ENCODE measurements at regions not wholly inside any gene's neighbourhood (a gene's known extent, or its start where the extent isn't known, plus 50 kb on each side); places are given as distances from the start of the nearest gene placed in this dataset.
"Not testable (repeated sequence)": the region's sequence is repeated elsewhere in the genome, so short reads cannot be mapped to it uniquely, and the experiment has no call there.

DNA sequence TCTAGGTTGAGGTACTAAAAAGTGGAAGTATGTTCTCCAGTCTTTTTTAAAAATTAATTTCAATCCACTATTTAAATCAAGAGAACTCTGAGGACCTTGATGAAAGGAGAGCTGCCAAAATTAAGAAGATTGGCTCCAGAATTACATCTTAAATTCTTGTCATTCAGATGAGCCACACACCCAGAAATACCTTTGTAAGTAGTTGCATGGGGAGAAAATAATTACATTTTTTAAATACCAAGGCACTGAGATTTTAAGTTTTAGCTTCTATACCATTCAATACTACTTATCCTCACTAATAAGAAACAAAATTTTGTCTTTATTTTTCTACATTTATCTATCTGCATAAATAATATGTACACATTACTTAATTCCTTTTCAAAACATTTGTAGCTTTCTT, 1132.8 kb downstream of the OTOL1 start:
- CTCF ChIA-PET, result no interaction called here
- H3K27me3 ChIP-seq (ENCODE audit: control insufficient read depth, insufficient read depth, low read length), result no peaks in the 10 kb centered on the region
- POLR2A ChIA-PET, result interaction anchor here (0.6 kb wide), 1 partner anchor 104 kb away, joined by 6 read pairs; no protein-coding TSS in a partner anchor
- no peaks in the 10 kb centered on the region for H3K9me3 ChIP-seq (ENCODE audit: control insufficient read depth, insufficient read depth, low read length)
- H3K27ac ChIP-seq (ENCODE audit: low read depth, low read length), result no peak overlapping the region
- no peak overlapping the region for H3K4me3 ChIP-seq (ENCODE audit: low read depth, low read length)
- TF ChIP-seq, protein P1, sequence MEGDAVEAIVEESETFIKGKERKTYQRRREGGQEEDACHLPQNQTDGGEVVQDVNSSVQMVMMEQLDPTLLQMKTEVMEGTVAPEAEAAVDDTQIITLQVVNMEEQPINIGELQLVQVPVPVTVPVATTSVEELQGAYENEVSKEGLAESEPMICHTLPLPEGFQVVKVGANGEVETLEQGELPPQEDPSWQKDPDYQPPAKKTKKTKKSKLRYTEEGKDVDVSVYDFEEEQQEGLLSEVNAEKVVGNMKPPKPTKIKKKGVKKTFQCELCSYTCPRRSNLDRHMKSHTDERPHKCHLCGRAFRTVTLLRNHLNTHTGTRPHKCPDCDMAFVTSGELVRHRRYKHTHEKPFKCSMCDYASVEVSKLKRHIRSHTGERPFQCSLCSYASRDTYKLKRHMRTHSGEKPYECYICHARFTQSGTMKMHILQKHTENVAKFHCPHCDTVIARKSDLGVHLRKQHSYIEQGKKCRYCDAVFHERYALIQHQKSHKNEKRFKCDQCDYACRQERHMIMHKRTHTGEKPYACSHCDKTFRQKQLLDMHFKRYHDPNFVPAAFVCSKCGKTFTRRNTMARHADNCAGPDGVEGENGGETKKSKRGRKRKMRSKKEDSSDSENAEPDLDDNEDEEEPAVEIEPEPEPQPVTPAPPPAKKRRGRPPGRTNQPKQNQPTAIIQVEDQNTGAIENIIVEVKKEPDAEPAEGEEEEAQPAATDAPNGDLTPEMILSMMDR (IDR thresholded peaks at IDR 0.05; ENCODE audit: low read depth, low read length), result no peak
- no peak for DNase-seq (ENCODE audit: low read depth, low spot score)

DNA sequence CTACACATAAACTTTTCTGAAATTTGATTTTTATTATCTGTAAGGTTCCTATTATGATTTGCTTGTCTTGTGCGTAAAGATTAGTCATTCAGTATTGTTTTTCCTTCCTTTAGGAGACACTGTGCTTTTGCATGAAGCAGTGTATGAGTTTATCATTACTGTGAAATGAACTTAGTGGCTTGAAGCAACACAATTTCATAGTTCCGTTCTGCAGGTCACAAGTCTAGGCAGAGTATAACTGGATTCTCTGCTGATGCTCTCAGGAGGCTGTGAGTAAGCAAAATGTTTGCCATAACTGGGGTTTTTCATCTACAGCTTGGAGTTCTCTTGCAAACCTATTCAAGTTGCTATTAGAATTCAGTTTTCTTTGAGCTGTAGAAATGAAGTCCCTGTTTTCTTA, 1136.1 kb downstream of the OTOL1 start:
- Histone ChIP-seq H3K9me3 (ENCODE audit: control insufficient read depth, insufficient read depth, low read length) (no peaks in the 10 kb centered on the region; the same call in 1 of the 2 replicates), H3K4me3 (ENCODE audit: low read depth, low read length) (no peak overlapping the region), H3K27ac (ENCODE audit: low read depth, low read length) (no peak overlapping the region), H3K27me3 (ENCODE audit: control insufficient read depth, insufficient read depth, low read length) (no peaks in the 10 kb centered on the region)
- POLR2A ChIA-PET, result no interaction called here
- CTCF ChIA-PET, result no interaction called here
- DNase-seq (ENCODE audit: low read depth, low spot score), result no peak
- TF ChIP-seq, protein P1 (IDR thresholded peaks at IDR 0.05; ENCODE audit: low read depth, low read length), result no peak

DNA sequence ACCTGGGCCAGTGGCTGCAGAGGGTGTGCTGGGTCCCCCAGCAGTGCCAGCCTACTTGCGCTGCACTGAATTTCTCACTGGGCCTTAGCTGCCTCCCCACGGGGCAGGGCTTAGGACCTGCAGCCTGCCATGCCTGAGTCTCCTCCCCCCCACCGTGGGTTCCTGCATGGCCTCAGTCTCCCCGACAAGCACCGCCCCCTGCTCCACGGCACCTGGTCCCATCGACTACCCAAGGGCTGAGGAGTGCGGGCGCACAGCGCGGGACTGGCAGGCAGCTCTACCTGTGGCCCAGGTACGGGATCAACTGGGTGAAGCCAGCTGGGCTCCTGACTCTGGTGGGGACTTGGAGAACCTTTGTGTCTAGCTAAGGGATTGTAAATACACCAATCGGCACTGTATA, 1143.6 kb downstream of the OTOL1 start:
- H3K9me3 ChIP-seq (ENCODE audit: control insufficient read depth, insufficient read depth, low read length); H3K27me3 ChIP-seq (ENCODE audit: control insufficient read depth, insufficient read depth, low read length); H3K27ac ChIP-seq (ENCODE audit: low read depth, low read length); POLR2A ChIA-PET; H3K4me3 ChIP-seq (ENCODE audit: low read depth, low read length); CTCF ChIA-PET; DNase-seq (ENCODE audit: low read depth, low spot score): not testable (repeated sequence)

DNA sequence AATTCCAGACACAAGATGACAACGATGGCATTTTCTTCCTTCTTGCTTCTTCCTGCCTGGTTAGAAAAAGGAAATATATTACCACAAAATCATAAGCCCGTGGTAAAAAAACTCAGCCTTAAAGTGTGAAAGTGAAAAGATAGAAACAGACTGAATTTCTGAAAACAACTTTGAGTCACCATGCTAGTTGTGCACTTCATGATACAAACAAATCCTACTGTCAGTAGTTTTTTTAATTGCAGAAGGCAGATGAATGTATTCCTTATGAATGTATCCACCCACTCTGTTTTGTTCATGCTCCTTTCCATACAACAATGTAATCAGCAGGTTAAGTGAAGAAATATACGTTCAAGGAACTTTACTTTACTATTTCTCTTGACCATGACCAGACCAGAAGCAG, 1144.7 kb downstream of the OTOL1 start:
- ChIA-PET POLR2A (no interaction called here), CTCF (no interaction called here)
- DNase-seq (ENCODE audit: low read depth, low spot score), result no peak
- H3K4me3 ChIP-seq (ENCODE audit: low read depth, low read length), result no peak overlapping the region
- no peak overlapping the region for H3K27ac ChIP-seq (ENCODE audit: low read depth, low read length)
- peaks cover 7% of the 10 kb centered on the region for H3K9me3 ChIP-seq (ENCODE audit: control insufficient read depth, insufficient read depth, low read length)
- no peaks in the 10 kb centered on the region for H3K27me3 ChIP-seq (ENCODE audit: control insufficient read depth, insufficient read depth, low read length)
- TF ChIP-seq, protein P1 (IDR thresholded peaks at IDR 0.05; ENCODE audit: low read depth, low read length), result no peak

DNA sequence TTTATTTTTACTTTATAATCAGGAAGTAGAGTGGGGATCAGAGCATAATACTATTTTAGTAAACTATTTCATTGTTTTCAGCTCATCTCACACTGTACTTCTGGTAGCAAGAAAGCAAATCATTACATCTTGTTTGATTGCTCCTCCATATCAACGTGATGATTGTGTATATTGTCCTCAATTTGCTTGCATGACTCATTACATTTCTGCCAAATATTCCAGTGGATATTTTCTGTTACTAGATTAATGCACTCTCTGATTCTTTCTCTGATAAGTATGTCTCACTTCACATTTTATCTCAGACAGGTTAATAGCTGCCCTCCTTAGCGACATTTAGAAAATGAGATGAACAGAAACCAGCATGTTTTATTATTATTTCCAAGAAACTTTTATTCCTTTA, 1145.3 kb downstream of the OTOL1 start:
- ChIA-PET CTCF (no interaction called here), POLR2A (no interaction called here)
- H3K9me3 ChIP-seq (ENCODE audit: control insufficient read depth, insufficient read depth, low read length), result peaks cover 7% of the 10 kb centered on the region
- TF ChIP-seq, protein P1 (IDR thresholded peaks at IDR 0.05; ENCODE audit: low read depth, low read length), result no peak
- DNase-seq (ENCODE audit: low read depth, low spot score), result no peak
- H3K4me3 ChIP-seq (ENCODE audit: low read depth, low read length), result no peak overlapping the region
- no peak overlapping the region for H3K27ac ChIP-seq (ENCODE audit: low read depth, low read length)
- no peaks in the 10 kb centered on the region for H3K27me3 ChIP-seq (ENCODE audit: control insufficient read depth, insufficient read depth, low read length)

DNA sequence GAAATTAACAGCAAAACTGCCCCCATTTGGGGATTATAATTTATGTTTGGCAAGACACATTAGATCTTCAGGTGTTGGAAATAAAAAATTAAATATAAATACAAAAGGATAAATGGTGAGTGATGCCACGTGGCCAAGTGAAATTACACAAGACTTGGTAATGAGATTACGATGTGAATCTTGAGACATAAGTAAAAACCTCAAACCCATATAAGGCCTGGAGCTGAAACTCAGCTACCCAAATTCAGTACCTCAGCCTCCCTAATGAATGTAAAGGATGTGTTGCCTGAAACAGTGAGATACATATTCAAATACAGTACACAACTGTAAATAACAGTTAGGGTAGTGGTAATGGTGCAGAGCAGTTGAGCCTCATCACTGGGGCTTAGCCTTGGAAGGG, 1146.6 kb downstream of the OTOL1 start:
- TF ChIP-seq, protein P1 (IDR thresholded peaks at IDR 0.05; ENCODE audit: low read depth, low read length), result no peak
- CTCF ChIA-PET, result no interaction called here
- POLR2A ChIA-PET, result no interaction called here
- peak overlapping the region; percentile 39 for H3K27ac ChIP-seq (ENCODE audit: low read depth, low read length)
- H3K9me3 ChIP-seq (ENCODE audit: control insufficient read depth, insufficient read depth, low read length), result peaks cover 13% of the 10 kb centered on the region
- DNase-seq (ENCODE audit: low read depth, low spot score), result peak; percentile 6
- no peaks in the 10 kb centered on the region for H3K27me3 ChIP-seq (ENCODE audit: control insufficient read depth, insufficient read depth, low read length)
- H3K4me3 ChIP-seq (ENCODE audit: low read depth, low read length), result no peak overlapping the region
